OCI-LY3 (cell line): ENCODE measurements at regions not wholly inside any gene's neighbourhood (a gene's known extent, or its start where the extent isn't known, plus 50 kb on each side); places are given as distances from the start of the nearest gene placed in this dataset.

ENCODE experiments used
- EZH2phosphoT487 ChIP-seq: fragments of 200-600 bp; shearing (Covaris generic); IDR thresholded peaks from 2 replicates; pipeline ENCODE4 v1.6.1; 2018; ENCODE audit warnings: antibody characterized with exemption, mixed run types, low read depth
- TF ChIP-seq, protein P1 (sequence below): fragments of 200-600, 300-600 bp; sonication (generic); IDR thresholded peaks from 2 replicates; pipeline ENCODE4 v1.5.1; 2014; ENCODE audit warnings: antibody characterized with exemption, low read length, low read depth

- TF ChIP-seq, protein P1, sequence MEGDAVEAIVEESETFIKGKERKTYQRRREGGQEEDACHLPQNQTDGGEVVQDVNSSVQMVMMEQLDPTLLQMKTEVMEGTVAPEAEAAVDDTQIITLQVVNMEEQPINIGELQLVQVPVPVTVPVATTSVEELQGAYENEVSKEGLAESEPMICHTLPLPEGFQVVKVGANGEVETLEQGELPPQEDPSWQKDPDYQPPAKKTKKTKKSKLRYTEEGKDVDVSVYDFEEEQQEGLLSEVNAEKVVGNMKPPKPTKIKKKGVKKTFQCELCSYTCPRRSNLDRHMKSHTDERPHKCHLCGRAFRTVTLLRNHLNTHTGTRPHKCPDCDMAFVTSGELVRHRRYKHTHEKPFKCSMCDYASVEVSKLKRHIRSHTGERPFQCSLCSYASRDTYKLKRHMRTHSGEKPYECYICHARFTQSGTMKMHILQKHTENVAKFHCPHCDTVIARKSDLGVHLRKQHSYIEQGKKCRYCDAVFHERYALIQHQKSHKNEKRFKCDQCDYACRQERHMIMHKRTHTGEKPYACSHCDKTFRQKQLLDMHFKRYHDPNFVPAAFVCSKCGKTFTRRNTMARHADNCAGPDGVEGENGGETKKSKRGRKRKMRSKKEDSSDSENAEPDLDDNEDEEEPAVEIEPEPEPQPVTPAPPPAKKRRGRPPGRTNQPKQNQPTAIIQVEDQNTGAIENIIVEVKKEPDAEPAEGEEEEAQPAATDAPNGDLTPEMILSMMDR: no peak
- TF ChIP-seq EZH2phosphoT487: no peak
Measured at GRCh38 chr13:38535261-38535660, 151.6 kb upstream of the FREM2 start.
